NB4 (cell line): ENCODE measurements at regions not wholly inside any gene's neighbourhood (a gene's known extent, or its start where the extent isn't known, plus 50 kb on each side); places are given as distances from the start of the nearest gene placed in this dataset.

Source experiments
- DNase-seq: peaks from one replicate; pipeline ENCODE4 v3.0.0; 2010; ENCODE audit warnings: low read depth
- H3K4me3 ChIP-seq: one replicate; pipeline ENCODE4 v1.5.1; 2011; ENCODE audit warnings: mild to moderate bottlenecking, low read depth, low read length, moderate library complexity
- CTCF ChIP-seq: IDR thresholded peaks from one replicate; pipeline ENCODE4 v1.5.1; 2012; ENCODE audit warnings: low read depth, low read length
- MAX ChIP-seq: IDR thresholded peaks from 2 replicates; pipeline ENCODE4 v1.6.1; 2011; ENCODE audit warnings: low read depth, low read length
- MYC ChIP-seq: IDR thresholded peaks from 2 replicates; pipeline ENCODE4 v1.6.1; 2011; ENCODE audit warnings: low read depth, low read length
- POLR2A ChIP-seq: IDR thresholded peaks from 2 replicates; pipeline ENCODE4 v1.6.1; 2011; ENCODE audit warnings: mild to moderate bottlenecking; ENCODE audit not compliant: insufficient read length; ENCODE audit errors: extremely low read depth

- H3K4me3 ChIP-seq, result no peak overlapping the region
- TF ChIP-seq MAX (no peak), POLR2A (no peak), CTCF (no peak), MYC (no peak)
Measured at GRCh38 chr18:24928301-24928878, 423.6 kb downstream of the ZNF521 start.

GRCh38 chr18:24930478-24930877 is 421.5 kb downstream of the ZNF521 start:
- no peak overlapping the region for H3K4me3 ChIP-seq
- TF ChIP-seq CTCF (no peak), MYC (no peak), MAX (no peak), POLR2A (no peak)
- peak; percentile 56 for DNase-seq

More at GRCh38 chr18:24928301-24928878, 423.6 kb downstream of the ZNF521 start:
- DNase-seq, result no peak

- DNase-seq, result no peak
- H3K4me3 ChIP-seq, result no peak overlapping the region
- TF ChIP-seq CTCF (no peak), MYC (no peak), MAX (no peak), POLR2A (no peak)
Measured at GRCh38 chr18:24930971-24931370, 421.0 kb downstream of the ZNF521 start.

- DNase-seq, result no peak
- H3K4me3 ChIP-seq, result no peak overlapping the region
- TF ChIP-seq CTCF (no peak), POLR2A (no peak), MAX (no peak)
Measured at GRCh38 chr18:24933345-24933744, 418.6 kb downstream of the ZNF521 start.

- H3K4me3 ChIP-seq, result no peak overlapping the region
- TF ChIP-seq CTCF (no peak), MYC (no peak), POLR2A (no peak), MAX (no peak)
- DNase-seq, result no peak
Measured at GRCh38 chr18:24934258-24934932, 417.6 kb downstream of the ZNF521 start.

- DNase-seq, result no peak
- no peak for TF ChIP-seq CTCF
- no peak for TF ChIP-seq MYC
- TF ChIP-seq POLR2A, result no peak
- TF ChIP-seq MAX, result no peak
- H3K4me3 ChIP-seq, result no peak overlapping the region
Measured at GRCh38 chr18:24935008-24935407, 417.0 kb downstream of the ZNF521 start.
